Kidney epithelial cell (primary cell): ENCODE measurements at regions not wholly inside any gene's neighbourhood (a gene's known extent, or its start where the extent isn't known, plus 50 kb on each side); places are given as distances from the start of the nearest gene placed in this dataset.

Source experiments
- DNase-seq: peaks from one replicate; pipeline ENCODE4 v3.0.0-alpha.2; 2010; ENCODE audit warnings: low read depth
- H3K27me3 ChIP-seq: 2 replicates; pipeline ENCODE4 v1.6.0; 2011; ENCODE audit warnings: low read length; ENCODE audit not compliant: control insufficient read depth, insufficient read depth
- H3K36me3 ChIP-seq: 2 replicates; pipeline ENCODE4 v1.5.1; 2011; ENCODE audit warnings: low read length; ENCODE audit not compliant: control insufficient read depth, insufficient read depth
- H3K4me3 ChIP-seq: 2 replicates; pipeline ENCODE4 v1.5.1; 2011; ENCODE audit warnings: low read depth, mild to moderate bottlenecking, control low read depth, low read length
- CTCF ChIP-seq: IDR thresholded peaks from 2 replicates; pipeline ENCODE4 v1.5.1; 2011; ENCODE audit warnings: mild to moderate bottlenecking, moderate library complexity, low read length, control low read depth, inconsistent platforms; ENCODE audit not compliant: insufficient read depth, poor library complexity, severe bottlenecking

GRCh38 chr12:66971816-66972215, 292.9 kb upstream of the GRIP1 start:
- Histone ChIP-seq H3K36me3 (no peaks in the 10 kb centered on the region), H3K27me3 (no peaks in the 10 kb centered on the region), H3K4me3 (no peak overlapping the region)
- no peak for DNase-seq
- TF ChIP-seq CTCF: no peak

GRCh38 chr12:66976526-66976925, 292.6 kb upstream of the CAND1 start:
- Histone ChIP-seq H3K27me3 (no peaks in the 10 kb centered on the region), H3K4me3 (no peak overlapping the region), H3K36me3 (no peaks in the 10 kb centered on the region)
- TF ChIP-seq CTCF: no peak
- DNase-seq: no peak

- no peak for DNase-seq
- H3K36me3 ChIP-seq: no peaks in the 10 kb centered on the region
- no peak overlapping the region for H3K4me3 ChIP-seq
- H3K27me3 ChIP-seq: no peaks in the 10 kb centered on the region
- TF ChIP-seq CTCF: no peak
These were observed 290.4 kb upstream of the CAND1 start for GRCh38 chr12:66978802-66979201.

- TF ChIP-seq CTCF: no peak
- no peak overlapping the region for H3K4me3 ChIP-seq
- H3K36me3 ChIP-seq: no peaks in the 10 kb centered on the region
- H3K27me3 ChIP-seq: no peaks in the 10 kb centered on the region
- DNase-seq: no peak
These were observed 289.9 kb upstream of the CAND1 start for GRCh38 chr12:66979251-66979650.

GRCh38 chr12:66984077-66984476, 285.1 kb upstream of the CAND1 start:
- Histone ChIP-seq H3K36me3 (no peaks in the 10 kb centered on the region), H3K4me3 (no peak overlapping the region), H3K27me3 (no peaks in the 10 kb centered on the region)
- no peak for DNase-seq
- no peak for TF ChIP-seq CTCF

GRCh38 chr12:66984962-66985361, 284.2 kb upstream of the CAND1 start:
- TF ChIP-seq CTCF: no peak
- Histone ChIP-seq H3K36me3 (no peaks in the 10 kb centered on the region), H3K27me3 (no peaks in the 10 kb centered on the region), H3K4me3 (no peak overlapping the region)
- peak; percentile 26 for DNase-seq
